ELR (cell line): ENCODE measurements at regions not wholly inside any gene's neighbourhood (a gene's known extent, or its start where the extent isn't known, plus 50 kb on each side); places are given as distances from the start of the nearest gene placed in this dataset.
A peak's percentile ranks its signal among the peaks of the same experiment; 100 is the strongest.

ENCODE experiments used
- DNase-seq: peaks from one replicate; pipeline ENCODE4 v3.0.0-alpha.2; 2015; ENCODE audit warnings: low read depth

DNA sequence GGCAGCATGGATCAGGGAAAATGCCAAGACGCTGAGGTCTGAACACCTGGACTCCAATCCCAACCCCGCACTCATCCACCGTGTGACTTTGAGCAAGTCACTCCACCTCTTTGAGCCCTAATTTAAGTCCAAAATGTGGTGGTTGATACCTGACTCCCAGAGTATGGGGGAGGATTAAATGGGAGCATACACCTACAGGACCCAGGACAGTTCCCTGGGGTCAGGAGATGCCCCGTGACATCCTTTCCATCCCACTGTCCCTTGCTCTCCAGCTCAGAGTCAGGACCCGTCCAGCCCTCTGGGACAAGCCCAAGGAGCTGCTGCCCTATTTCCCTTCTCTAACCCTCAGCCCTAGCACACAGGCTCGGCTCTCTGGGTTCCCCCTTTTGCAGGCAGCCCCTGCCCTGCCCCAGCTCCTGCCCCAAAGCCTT is 276.4 kb downstream of the XXYLT1 start:
- DNase-seq, result no peak

GRCh38 chr3:194995334-194995733 is 275.6 kb downstream of the XXYLT1 start:
- DNase-seq, result no peak

DNA sequence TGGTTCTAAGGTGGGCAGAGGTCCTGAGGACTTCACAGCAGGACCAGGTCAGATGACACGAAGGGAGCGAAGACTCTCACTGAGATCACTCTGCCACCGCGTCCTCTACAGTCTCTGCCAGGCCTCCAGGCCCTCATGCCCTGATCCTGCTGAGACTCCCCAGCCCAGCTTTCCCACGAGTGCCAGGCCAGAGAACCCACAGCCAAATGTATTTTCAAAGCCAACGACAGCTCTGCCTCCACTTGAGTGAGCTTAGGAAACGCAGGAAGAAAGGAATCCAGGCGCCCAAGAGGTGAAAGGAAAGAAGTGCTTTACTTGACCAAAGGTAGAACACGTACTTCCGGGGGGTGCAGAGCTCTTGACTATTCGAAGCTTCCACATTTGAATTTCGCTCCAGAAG is 275.0 kb downstream of the XXYLT1 start:
- DNase-seq, result no peak

DNA sequence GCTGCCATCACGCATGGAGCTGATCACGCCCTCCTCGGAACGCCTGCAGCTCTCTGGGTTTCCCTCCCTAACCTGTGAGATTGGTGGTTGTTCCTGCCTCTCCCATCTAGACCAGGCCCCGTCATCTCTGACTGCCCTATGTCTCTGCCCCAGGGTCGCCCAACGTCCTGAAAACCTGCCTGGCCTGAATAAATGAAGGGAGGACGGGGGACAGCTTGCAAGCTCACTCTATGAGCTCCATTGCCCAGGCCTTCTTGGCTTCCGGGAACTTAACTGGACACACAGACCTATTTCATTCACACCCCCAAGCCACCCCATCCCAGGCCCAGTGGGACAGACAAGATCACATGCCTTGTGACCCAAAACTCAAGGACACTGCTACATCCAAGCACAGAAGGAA is 274.2 kb downstream of the XXYLT1 start:
- no peak for DNase-seq

GRCh38 chr3:194998417-194998816 is 272.5 kb downstream of the XXYLT1 start:
- DNase-seq, result no peak

- no peak for DNase-seq
These were observed 272.0 kb downstream of the XXYLT1 start for GRCh38 chr3:194998948-194999347.

DNA sequence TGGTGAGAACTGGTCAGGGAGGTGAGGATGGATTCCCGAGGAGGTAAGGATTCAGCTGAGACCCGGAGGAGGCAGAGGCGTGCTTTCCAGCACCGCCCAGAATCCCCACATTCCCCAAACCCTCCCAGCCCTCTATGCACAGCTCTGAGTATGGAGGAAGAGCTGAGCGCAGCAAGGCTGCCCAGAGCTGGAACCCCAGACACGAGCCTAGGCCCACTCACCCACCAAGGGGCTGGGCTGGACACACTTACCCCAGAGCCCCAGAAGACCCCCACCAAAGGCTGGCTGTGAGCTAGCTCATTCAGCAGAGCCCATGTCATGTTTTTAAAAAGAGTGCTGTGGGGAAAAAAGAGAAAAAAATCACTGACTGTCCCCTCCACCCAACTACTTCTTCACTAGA is 271.5 kb downstream of the XXYLT1 start:
- no peak for DNase-seq

- no peak for DNase-seq
These were observed 269.7 kb downstream of the XXYLT1 start for GRCh38 chr3:195001261-195001660.

GRCh38 chr3:195001961-195002861 is 268.7 kb downstream of the XXYLT1 start:
- peak; percentile 60 for DNase-seq

- DNase-seq, result no peak
These were observed 267.7 kb downstream of the XXYLT1 start for GRCh38 chr3:195003006-195003892.

GRCh38 chr3:195003893-195004289 is 267.1 kb downstream of the XXYLT1 start:
- no peak for DNase-seq

- DNase-seq, result no peak
These were observed 266.3 kb downstream of the XXYLT1 start for GRCh38 chr3:195004512-195005250.

DNA sequence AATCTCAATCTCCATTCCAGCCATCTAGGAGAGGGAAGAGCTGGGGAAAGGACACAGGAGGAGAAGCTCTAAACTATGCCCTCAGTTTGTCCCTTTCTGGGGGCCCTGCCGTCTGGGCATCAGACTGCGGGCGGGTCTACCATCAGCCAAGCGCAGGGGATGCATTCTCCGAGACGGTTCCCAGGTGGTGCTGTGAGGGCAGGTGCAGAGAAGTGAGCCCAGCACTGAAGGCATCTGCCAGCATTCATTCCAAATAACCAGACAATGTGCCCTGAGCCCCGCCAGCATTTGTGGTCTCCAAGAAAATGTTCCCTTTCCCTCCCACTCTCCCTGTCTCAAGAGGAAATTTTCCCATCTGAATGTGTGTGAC is 265.7 kb downstream of the XXYLT1 start:
- DNase-seq, result no peak

DNA sequence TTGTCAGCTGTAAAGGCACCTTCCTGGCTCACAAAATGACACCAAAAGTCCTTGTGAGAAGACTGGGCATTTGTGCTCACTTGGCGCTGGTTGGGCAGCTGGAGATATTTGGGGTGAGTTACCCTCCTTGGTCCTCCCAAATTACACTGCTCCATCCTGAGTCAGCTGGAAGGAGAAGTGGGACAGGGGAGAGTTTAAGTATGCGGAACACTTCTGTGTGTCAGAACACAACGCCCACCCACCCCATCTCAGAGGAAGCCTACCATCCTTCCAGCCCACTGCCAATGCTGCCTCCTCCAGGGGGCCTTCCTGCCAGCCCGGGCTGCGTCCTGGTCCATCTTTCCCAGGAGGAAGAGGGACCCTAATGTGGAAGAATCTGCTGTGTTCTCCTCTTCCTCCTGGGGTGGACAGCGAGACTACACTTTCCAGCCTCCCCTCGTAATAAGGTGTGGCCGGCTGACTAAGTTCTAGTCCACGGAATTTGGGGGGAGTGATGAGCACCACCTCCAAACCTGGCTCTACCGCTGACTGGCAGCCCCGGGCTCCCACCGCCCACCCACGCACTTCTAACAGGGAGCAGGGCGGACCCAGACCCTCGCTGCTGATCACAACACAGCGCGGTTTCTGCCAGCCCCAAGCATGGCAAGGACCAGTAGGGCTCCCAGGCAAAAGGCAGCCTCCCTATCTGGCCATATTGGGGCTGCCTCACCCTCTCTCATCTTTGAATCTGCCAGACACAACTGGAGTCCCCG is 265.0 kb downstream of the XXYLT1 start:
- DNase-seq, result no peak

GRCh38 chr3:195007151-195007550 is 263.8 kb downstream of the XXYLT1 start:
- DNase-seq, result no peak

DNA sequence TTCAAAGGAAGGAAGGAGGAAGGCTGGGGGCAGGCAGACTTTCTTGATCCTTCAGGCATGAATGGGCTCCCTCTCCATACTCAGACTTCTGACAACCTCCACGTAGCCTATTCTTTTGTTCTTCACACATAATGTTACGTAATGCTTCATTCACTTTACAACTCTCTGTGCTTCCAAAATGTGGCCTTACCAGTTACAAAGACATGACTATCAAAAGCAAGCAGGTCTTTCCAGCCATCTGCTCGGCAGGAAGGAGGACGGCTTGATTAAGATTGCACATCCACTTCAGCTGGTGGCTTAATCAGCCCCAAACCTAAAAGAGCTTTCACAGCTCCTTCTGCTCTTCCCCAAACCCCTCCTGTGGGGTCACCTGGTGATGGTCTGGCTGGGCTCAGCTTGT is 263.2 kb downstream of the XXYLT1 start:
- DNase-seq, result no peak

GRCh38 chr3:195008816-195009215 is 262.1 kb downstream of the XXYLT1 start:
- no peak for DNase-seq

- no peak for DNase-seq
These were observed 261.3 kb downstream of the XXYLT1 start for GRCh38 chr3:195009616-195010015.

DNA sequence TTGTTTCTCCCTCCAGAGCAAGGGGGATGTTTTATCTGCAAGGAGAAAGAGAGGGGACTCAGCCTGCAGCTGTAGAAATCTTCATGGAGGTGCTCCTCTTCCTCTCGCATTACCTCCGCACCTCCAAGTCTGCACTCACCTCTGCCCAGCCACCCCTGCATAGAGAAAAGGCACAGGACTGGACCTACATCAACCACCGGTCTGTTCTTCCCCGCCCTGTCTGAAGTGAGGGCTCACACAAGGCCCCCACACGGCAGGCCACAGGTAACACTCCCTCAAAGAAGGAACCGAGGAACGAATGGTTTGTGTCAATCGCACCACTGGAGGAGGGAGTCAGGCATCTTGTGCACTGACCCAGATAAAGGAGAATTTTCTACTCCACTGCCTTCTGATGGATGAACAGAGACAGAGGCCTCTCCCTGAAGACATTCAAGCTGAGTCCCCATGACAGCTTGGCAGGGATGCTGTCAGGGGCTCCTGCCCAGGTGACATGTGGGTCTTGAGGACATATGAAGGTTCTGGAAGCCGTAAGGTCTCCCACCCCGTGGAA is 260.3 kb downstream of the XXYLT1 start:
- no peak for DNase-seq

- DNase-seq, result peak; percentile 24
These were observed 259.6 kb downstream of the XXYLT1 start for GRCh38 chr3:195011231-195011834.

GRCh38 chr3:195012100-195012499 is 258.9 kb downstream of the XXYLT1 start:
- DNase-seq, result no peak
